Heart left ventricle (tissue), 13 donors: ENCODE measurements at regions not wholly inside any gene's neighbourhood (a gene's known extent, or its start where the extent isn't known, plus 50 kb on each side); places are given as distances from the start of the nearest gene placed in this dataset.

ENCODE experiments used
- CTCF ChIP-seq, 12 donors: fragments of 200-600 bp; sonication (generic) in 4 of 12; IDR thresholded peaks; one replicate each; pipeline versions ENCODE4 v1.5.0 to v1.8.0; 2018 to 2022; ENCODE audit warnings: antibody characterized with exemption in 12 of 12, mild to moderate bottlenecking in 5 of 12
- POLR2A ChIP-seq, 2 donors: fragments of 450-650 bp; IDR thresholded peaks; one replicate each; pipeline ENCODE4 v1.6.1; 2017; ENCODE audit warnings: antibody characterized with exemption in 2 of 2, mild to moderate bottlenecking in 2 of 2, moderate library complexity in 2 of 2
- donor health status: ischemic (EF 13 %, LVEDD 7.1; RV severe dilation, severe dysfunction).
- donor health status: DM: no; HTN: yes; CAD: no.
- donor health status: DM: no; HTN: no; CAD: no.
- donor health status: ischemic (EF 25% LVEDD 6.9; RV normal size, moderate dysfunction).
- donor health status: ischemic (EF 25% LVEDD 5.7; RV mildly dilated, moderate dysfunction).
- donor health status: ischemic (EF 35%, LVEDD 5.7; RV mildly dilated, moderate dysfunction).
- donor health status: nonischemic (EF 11% LVEDD 7.7; RV severe dilation, severe dysfunction).
- donor health status: DM: yes; HTN: yes; CAD: no.
- donor health status: PGD.
- donor health status: ischemic (EF 29% LVEDD 5.4; RV normal size, mild dysfunction).
- donor health status: nonischemic (EF 23%, LVEDD 6.1; RV moderate dilation, normal function).

DNA sequence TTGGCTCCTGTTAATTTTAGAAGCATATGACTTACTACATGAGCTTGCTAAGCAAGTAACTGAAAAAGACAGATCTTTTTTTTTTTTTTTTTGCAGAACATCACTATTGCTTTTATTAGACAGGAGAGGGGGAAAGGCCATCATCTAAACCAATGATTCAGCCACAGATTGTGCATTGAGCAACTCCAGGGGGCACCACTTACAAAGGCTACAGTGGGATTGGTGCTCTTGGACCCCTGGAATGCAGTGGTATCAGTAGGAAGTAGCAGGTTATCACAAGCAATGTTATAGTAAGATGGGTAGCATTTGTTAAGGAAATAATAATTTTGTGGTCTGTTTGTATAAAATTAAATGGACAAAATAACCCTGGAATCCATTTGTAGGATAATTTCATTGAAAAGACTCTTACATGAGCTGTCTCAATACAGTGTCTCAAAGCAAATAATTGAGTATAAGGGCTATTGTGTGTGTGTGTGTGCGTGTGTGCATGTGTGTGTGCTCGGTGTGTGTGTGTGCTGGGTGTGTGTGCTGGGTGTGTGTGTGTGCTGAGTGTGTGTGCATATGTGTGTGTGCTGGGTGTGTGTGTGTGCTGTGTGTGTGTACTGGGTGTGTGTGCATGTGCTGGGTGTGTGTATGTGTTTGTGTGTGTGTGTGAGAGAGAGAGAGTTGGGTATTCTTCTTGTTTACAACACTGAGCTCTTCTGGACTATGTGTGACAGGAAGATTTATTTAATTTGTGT is 296.3 kb downstream of the PCDH7 start:
- TF ChIP-seq CTCF (IDR thresholded peaks at IDR 0.05) (no peak), POLR2A (IDR thresholded peaks at IDR 0.05) (no peak)
